ENCODE measurements at regions not wholly inside any gene's neighbourhood (a gene's known extent, or its start where the extent isn't known, plus 50 kb on each side); places are given as distances from the start of the nearest gene placed in this dataset.

GRCh38 chr11:70522593-70523311 lies 124.4 kb downstream of the CTTN start:
- no peak for TF ChIP-seq CTCF (IDR thresholded peaks at IDR 0.05; ENCODE audit: borderline replicate concordance, insufficient read depth, low read depth, low read length)
- H3K4me3 ChIP-seq (ENCODE audit: low read depth, low read length), result no peak overlapping the region

GRCh38 chr11:70523384-70524095 lies 125.2 kb downstream of the CTTN start:
- TF ChIP-seq CTCF (IDR thresholded peaks at IDR 0.05; ENCODE audit: borderline replicate concordance, insufficient read depth, low read depth, low read length), result no peak
- H3K4me3 ChIP-seq (ENCODE audit: low read depth, low read length), result no peak overlapping the region

- no peak overlapping the region for H3K4me3 ChIP-seq (ENCODE audit: low read depth, low read length)
- no peak for TF ChIP-seq CTCF (IDR thresholded peaks at IDR 0.05; ENCODE audit: borderline replicate concordance, insufficient read depth, low read depth, low read length)
Measured at GRCh38 chr11:70524096-70524922, 126.0 kb downstream of the CTTN start.

GRCh38 chr11:70525006-70525405 lies 126.7 kb downstream of the CTTN start:
- TF ChIP-seq CTCF (IDR thresholded peaks at IDR 0.05; ENCODE audit: borderline replicate concordance, insufficient read depth, low read depth, low read length), result no peak
- H3K4me3 ChIP-seq (ENCODE audit: low read depth, low read length), result no peak overlapping the region

GRCh38 chr11:70525466-70525865 lies 127.1 kb downstream of the CTTN start:
- H3K4me3 ChIP-seq (ENCODE audit: low read depth, low read length), result no peak overlapping the region
- TF ChIP-seq CTCF (IDR thresholded peaks at IDR 0.05; ENCODE audit: borderline replicate concordance, insufficient read depth, low read depth, low read length), result no peak

- H3K4me3 ChIP-seq (ENCODE audit: low read depth, low read length), result no peak overlapping the region
- no peak for TF ChIP-seq CTCF (IDR thresholded peaks at IDR 0.05; ENCODE audit: borderline replicate concordance, insufficient read depth, low read depth, low read length)
Measured at GRCh38 chr11:70526116-70527045, 128.1 kb downstream of the CTTN start.
